ENCODE measurements at regions not wholly inside any gene's neighbourhood (a gene's known extent, or its start where the extent isn't known, plus 50 kb on each side); places are given as distances from the start of the nearest gene placed in this dataset.

- Histone ChIP-seq H2AFZ (no peak overlapping the region), H4K20me1 (replicated peaks; ENCODE audit: insufficient read depth) (no peaks in the 10 kb centered on the region), H3K9me2 (ENCODE audit: insufficient read depth) (peaks cover 6% of the 10 kb centered on the region), H3F3A (replicated peaks; ENCODE audit: low read depth) (no peaks in the 10 kb centered on the region), H3K27ac (ENCODE audit: low read depth) (no peak overlapping the region), H3K4me2 (no peak overlapping the region), H3K27me3 (ENCODE audit: insufficient read depth) (no peaks in the 10 kb centered on the region), H3K79me2 (replicated peaks; ENCODE audit: insufficient read depth) (no peaks in the 10 kb centered on the region), H3K36me3 (ENCODE audit: insufficient read depth) (no peaks in the 10 kb centered on the region), H3K4me3 (no peak overlapping the region), H3K4me1 (ENCODE audit: insufficient read depth) (peaks cover 10% of the 10 kb centered on the region; the same call in 1 of the 2 replicates)
- Mint-ChIP-seq H3K4me3 (no peak overlapping the region), H3K27me3 (ENCODE audit: insufficient read depth, low read depth, poor library complexity) (peaks cover 9% of the 10 kb centered on the region), H3K9me3 (no peaks in the 10 kb centered on the region; the same call in 2 of the 3 replicates), H3K27ac (no peak overlapping the region), H3K4me1 (peaks cover 7% of the 10 kb centered on the region; the same call in 2 of the 3 replicates), H3K36me3 (ENCODE audit: low read depth) (no peaks in the 10 kb centered on the region)
- no peak for DNase-seq (ENCODE audit: low spot score)
- no peak for TF ChIP-seq ZNF331 (CRISPR knock-in tag; IDR thresholded peaks at IDR 0.05; ENCODE audit: low read depth)
- no peak for TF ChIP-seq EZH2 (IDR thresholded peaks at IDR 0.05; ENCODE audit: low read depth, unreplicated experiment)
- no peak for TF ChIP-seq CREB1 (CRISPR knock-in tag; IDR thresholded peaks at IDR 0.05; ENCODE audit: low read depth)
- TF ChIP-seq EZH2phosphoT487 (IDR thresholded peaks at IDR 0.05; ENCODE audit: unreplicated experiment): no peak
- TF ChIP-seq ZNF114 (CRISPR knock-in tag; IDR thresholded peaks at IDR 0.05): no peak
- no peak for ATAC-seq
Measured at GRCh38 chr10:31605861-31606525, 287.0 kb downstream of the ZEB1 start.

GRCh38 chr10:31605426-31605825 lies 286.4 kb downstream of the ZEB1 start:
- Histone ChIP-seq H3K36me3 (ENCODE audit: insufficient read depth) (no peaks in the 10 kb centered on the region), H3F3A (replicated peaks; ENCODE audit: low read depth) (no peaks in the 10 kb centered on the region), H3K27ac (ENCODE audit: low read depth) (no peak overlapping the region), H3K27me3 (ENCODE audit: insufficient read depth) (no peaks in the 10 kb centered on the region), H3K4me3 (no peak overlapping the region), H3K4me1 (ENCODE audit: insufficient read depth) (peaks cover 10% of the 10 kb centered on the region; the same call in 1 of the 2 replicates), H2AFZ (no peak overlapping the region), H4K20me1 (replicated peaks; ENCODE audit: insufficient read depth) (no peaks in the 10 kb centered on the region), H3K9me2 (ENCODE audit: insufficient read depth) (peaks cover 6% of the 10 kb centered on the region), H3K79me2 (replicated peaks; ENCODE audit: insufficient read depth) (no peaks in the 10 kb centered on the region), H3K4me2 (no peak overlapping the region)
- DNase-seq (ENCODE audit: low spot score) (no peak), ATAC-seq (no peak)
- Mint-ChIP-seq H3K27me3 (ENCODE audit: insufficient read depth, low read depth, poor library complexity) (peaks cover 13% of the 10 kb centered on the region), H3K27ac (no peak overlapping the region), H3K36me3 (ENCODE audit: low read depth) (no peaks in the 10 kb centered on the region; the same call in 2 of the 3 replicates), H3K9me3 (no peaks in the 10 kb centered on the region; the same call in 1 of the 3 replicates), H3K4me1 (peaks cover 7% of the 10 kb centered on the region; the same call in 2 of the 3 replicates), H3K4me3 (no peak overlapping the region)
- TF ChIP-seq STAT1 (IDR thresholded peaks at IDR 0.05; ENCODE audit: unreplicated experiment): no peak
- TF ChIP-seq CTCF (conservative IDR thresholded peaks at IDR 0.05; ENCODE audit: low read depth in 2 of 2): no peak
- no peak for TF ChIP-seq REST (IDR thresholded peaks at IDR 0.05; ENCODE audit: unreplicated experiment)
- TF ChIP-seq CREB1 (CRISPR knock-in tag; IDR thresholded peaks at IDR 0.05; ENCODE audit: low read depth): no peak
- no peak for TF ChIP-seq POLR2AphosphoS5 (IDR thresholded peaks at IDR 0.05; ENCODE audit: low read depth)
- no peak for TF ChIP-seq JUNB (IDR thresholded peaks at IDR 0.05; ENCODE audit: unreplicated experiment)
- no peak for TF ChIP-seq NANOG (IDR thresholded peaks at IDR 0.05; ENCODE audit: borderline replicate concordance)
- no peak for TF ChIP-seq EZH2phosphoT487 (IDR thresholded peaks at IDR 0.05; ENCODE audit: unreplicated experiment)

Data from GM23338 (cell line).